ENCODE measurements at regions not wholly inside any gene's neighbourhood (a gene's known extent, or its start where the extent isn't known, plus 50 kb on each side); places are given as distances from the start of the nearest gene placed in this dataset.

GRCh38 chr7:121448429-121448828, 52.3 kb upstream of the FAM3C start:
- TF ChIP-seq SIN3A (IDR thresholded peaks at IDR 0.05; ENCODE audit: borderline replicate concordance, insufficient read depth, low read depth, low read length) (no peak), POLR2AphosphoS5 (IDR thresholded peaks at IDR 0.05; ENCODE audit: low read depth, low read length) (no peak), CTCF (IDR thresholded peaks at IDR 0.05) (no peak)
